Cardiac fibroblast (primary cell): ENCODE measurements at regions not wholly inside any gene's neighbourhood (a gene's known extent, or its start where the extent isn't known, plus 50 kb on each side); places are given as distances from the start of the nearest gene placed in this dataset.

ENCODE experiments used
- DNase-seq, 2 donors: peaks; one replicate each; pipeline versions ENCODE4 v3.0.0 to v3.0.0-alpha.2; 2010; ENCODE audit warnings: low read depth in 2 of 2
- H3K4me3 ChIP-seq, 2 donors: replicated peaks in 1 of 2; 1 replicate in 1 of 2; 2 replicates in 1 of 2; pipeline ENCODE4 v1.5.1; 2011; ENCODE audit warnings: low read depth in 2 of 2, low read length in 2 of 2, mild to moderate bottlenecking in 2 of 2, moderate library complexity in 1 of 2
- TF ChIP-seq, protein P1 (sequence below): IDR thresholded peaks from one replicate; pipeline ENCODE4 v1.5.1; 2011; ENCODE audit warnings: low read depth, mild to moderate bottlenecking, low read length, inconsistent platforms

- DNase-seq: no peak
- TF ChIP-seq, protein P1, sequence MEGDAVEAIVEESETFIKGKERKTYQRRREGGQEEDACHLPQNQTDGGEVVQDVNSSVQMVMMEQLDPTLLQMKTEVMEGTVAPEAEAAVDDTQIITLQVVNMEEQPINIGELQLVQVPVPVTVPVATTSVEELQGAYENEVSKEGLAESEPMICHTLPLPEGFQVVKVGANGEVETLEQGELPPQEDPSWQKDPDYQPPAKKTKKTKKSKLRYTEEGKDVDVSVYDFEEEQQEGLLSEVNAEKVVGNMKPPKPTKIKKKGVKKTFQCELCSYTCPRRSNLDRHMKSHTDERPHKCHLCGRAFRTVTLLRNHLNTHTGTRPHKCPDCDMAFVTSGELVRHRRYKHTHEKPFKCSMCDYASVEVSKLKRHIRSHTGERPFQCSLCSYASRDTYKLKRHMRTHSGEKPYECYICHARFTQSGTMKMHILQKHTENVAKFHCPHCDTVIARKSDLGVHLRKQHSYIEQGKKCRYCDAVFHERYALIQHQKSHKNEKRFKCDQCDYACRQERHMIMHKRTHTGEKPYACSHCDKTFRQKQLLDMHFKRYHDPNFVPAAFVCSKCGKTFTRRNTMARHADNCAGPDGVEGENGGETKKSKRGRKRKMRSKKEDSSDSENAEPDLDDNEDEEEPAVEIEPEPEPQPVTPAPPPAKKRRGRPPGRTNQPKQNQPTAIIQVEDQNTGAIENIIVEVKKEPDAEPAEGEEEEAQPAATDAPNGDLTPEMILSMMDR: no peak
- H3K4me3 ChIP-seq: no peak overlapping the region
Observed at GRCh38 chr9:653421-653820, 188.1 kb upstream of the DMRT1 start.

DNA sequence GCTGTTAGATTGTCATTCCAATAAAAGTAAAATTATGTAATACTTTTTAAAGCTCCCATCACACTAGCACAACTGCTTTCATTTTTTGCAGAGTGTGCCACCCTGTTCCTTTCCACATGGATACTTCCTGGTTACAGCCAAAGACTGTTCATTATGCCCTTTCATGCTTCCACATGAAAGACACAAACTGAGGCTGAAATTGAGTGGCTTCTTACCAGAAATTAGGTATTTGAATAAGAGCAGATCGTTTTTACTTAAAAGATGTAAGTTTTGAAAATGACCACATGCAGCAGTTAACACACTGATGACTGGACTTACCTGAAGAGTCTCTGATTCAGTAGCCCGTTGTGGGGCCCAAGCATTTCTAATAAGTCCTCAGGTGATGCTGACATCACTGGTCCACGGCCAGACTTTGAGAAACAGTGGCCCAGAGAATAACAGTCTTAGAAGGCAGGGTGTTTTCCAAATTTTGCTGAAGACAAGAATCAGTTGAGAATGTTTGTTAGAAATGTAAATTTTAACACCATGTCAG, 187.6 kb upstream of the DMRT1 start:
- DNase-seq: no peak
- TF ChIP-seq, protein P1: no peak
- no peak overlapping the region for H3K4me3 ChIP-seq

DNA sequence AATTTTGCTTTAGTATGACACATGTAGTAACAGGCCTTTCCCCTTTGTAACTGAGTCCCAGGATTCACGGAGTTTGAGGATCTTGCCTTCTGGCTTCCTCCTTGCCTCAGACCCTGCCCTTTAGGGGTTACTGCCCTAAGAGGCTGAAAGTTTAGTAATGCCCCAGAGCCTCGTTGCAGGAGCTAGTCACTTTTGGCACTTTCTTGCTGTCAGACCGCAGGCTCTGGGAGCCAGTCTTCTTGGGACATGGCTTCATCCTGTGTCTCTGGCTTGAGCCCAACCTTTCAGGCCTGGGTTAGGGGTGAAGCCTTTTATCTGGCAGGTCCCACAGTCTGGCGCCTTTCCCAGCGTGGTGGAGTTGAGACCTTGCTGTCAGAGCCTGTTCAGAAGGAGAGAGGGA, 185.6 kb upstream of the DMRT1 start:
- no peak overlapping the region for H3K4me3 ChIP-seq
- peak; percentile 49 to 86 for DNase-seq

GRCh38 chr9:656926-657568, 184.4 kb upstream of the DMRT1 start:
- no peak for DNase-seq
- H3K4me3 ChIP-seq: no peak overlapping the region
- TF ChIP-seq, protein P1: no peak

More for the DNA sequence above, 185.6 kb upstream of the DMRT1 start:
- TF ChIP-seq, protein P1: no peak

DNA sequence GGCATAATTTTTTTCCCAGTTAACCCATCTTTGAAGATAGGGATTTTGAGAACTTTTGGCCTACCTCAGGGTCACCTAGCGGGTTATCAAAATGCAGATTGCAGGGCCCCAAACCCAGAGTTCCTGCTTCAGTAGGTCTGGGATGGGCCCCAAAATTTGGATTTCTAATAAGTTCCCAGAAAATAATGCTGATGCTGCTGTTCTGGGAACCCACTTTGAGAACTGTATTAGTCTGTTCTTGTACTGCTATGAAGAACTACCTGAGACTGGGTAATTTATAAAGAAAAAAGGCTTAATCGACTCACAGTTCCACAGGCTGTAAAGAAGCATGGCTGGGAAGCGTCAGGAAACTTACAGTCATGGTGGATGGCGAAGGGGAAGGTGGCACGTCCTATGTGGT, 182.2 kb upstream of the DMRT1 start:
- DNase-seq: no peak
- TF ChIP-seq, protein P1: no peak
- H3K4me3 ChIP-seq: no peak overlapping the region

DNA sequence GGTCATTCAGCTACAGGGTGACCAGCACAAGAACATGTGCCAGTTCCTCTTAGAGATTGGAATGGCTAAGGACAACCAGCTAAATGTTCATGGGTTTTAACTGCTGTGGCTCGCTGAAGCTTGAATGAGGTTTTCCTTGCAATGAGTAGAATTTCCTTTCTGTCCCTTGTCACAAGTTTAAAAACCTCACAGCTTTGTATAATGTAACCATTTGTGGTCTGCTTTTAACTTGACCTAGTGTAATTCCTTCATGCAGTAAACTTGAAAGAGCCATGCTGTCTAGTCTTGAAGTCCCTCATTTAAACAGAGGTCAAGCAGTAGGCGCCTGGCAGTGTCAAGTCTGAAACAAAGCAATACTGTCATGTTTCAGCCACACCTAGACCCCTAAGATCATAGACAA, 181.3 kb upstream of the DMRT1 start:
- no peak for DNase-seq
- TF ChIP-seq, protein P1: no peak

DNA sequence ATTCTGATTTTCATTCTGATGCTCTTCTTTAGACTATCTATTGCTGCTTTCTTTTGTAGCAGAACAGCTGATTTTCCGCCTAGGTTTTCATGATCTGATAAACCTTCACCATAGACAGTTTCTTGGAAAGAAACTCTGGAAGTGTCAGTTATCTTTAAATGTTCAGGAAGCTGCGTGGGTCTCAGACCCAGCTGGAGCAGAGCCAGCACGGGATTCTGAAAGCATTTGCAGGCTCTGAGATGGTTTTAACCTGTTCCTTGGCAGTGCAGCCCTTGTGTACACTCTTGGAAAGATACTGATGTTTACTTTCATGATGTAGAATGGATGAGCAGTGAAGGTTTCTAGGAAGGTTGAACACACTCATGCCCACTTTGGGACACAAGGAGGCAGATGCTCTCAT, 178.0 kb upstream of the DMRT1 start:
- peak in 1 of 2 donors; percentile 33 for DNase-seq
- H3K4me3 ChIP-seq: no peak overlapping the region
- TF ChIP-seq, protein P1: no peak

More for the DNA sequence above, 181.3 kb upstream of the DMRT1 start:
- no peak overlapping the region for H3K4me3 ChIP-seq
